Erythroblast (primary cell): ENCODE measurements at regions not wholly inside any gene's neighbourhood (a gene's known extent, or its start where the extent isn't known, plus 50 kb on each side); places are given as distances from the start of the nearest gene placed in this dataset.

ENCODE experiments used
- GATA1 ChIP-seq: IDR thresholded peaks from 2 replicates; pipeline ENCODE4 v1.6.1; 2011; ENCODE audit warnings: low read depth, mild to moderate bottlenecking, control low read depth, low read length, moderate library complexity
- POLR2A ChIP-seq: IDR thresholded peaks from 2 replicates; pipeline ENCODE4 v1.6.1; 2011; ENCODE audit warnings: mild to moderate bottlenecking, low read length

GRCh38 chr10:28997734-28998133 lies 291.1 kb upstream of the LYZL1 start:
- no peak for TF ChIP-seq POLR2A
- no peak for TF ChIP-seq GATA1
